HUES64 (cell line): ENCODE measurements at regions not wholly inside any gene's neighbourhood (a gene's known extent, or its start where the extent isn't known, plus 50 kb on each side); places are given as distances from the start of the nearest gene placed in this dataset.

ENCODE experiments used
- H3K27ac ChIP-seq: 2 replicates; pipeline ENCODE4 v1.7.0; 2013; ENCODE audit warnings: low read depth, low read length, inconsistent platforms
- H3K27me3 ChIP-seq: 2 replicates; pipeline ENCODE4 v1.6.1; 2013; ENCODE audit warnings: mild to moderate bottlenecking, low read length; ENCODE audit not compliant: insufficient read depth
- H3K36me3 ChIP-seq: 2 replicates; pipeline ENCODE4 v1.6.1; 2013; ENCODE audit warnings: mild to moderate bottlenecking, low read length; ENCODE audit not compliant: insufficient read depth
- H3K4me1 ChIP-seq: 2 replicates; pipeline ENCODE4 v1.6.1; 2013; ENCODE audit warnings: mild to moderate bottlenecking, low read length, moderate library complexity; ENCODE audit not compliant: insufficient read depth
- H3K4me3 ChIP-seq: 2 replicates; pipeline ENCODE4 v1.5.1; 2013; ENCODE audit warnings: mild to moderate bottlenecking, low read length, moderate library complexity
- H3K9ac ChIP-seq: 2 replicates; pipeline ENCODE4 v1.6.1; 2013; ENCODE audit warnings: mild to moderate bottlenecking, low read depth, low read length
- H3K9me3 ChIP-seq: 2 replicates; pipeline ENCODE4 v1.6.1; 2013; ENCODE audit warnings: low read depth, low read length; ENCODE audit not compliant: insufficient read depth
- WGBS: fragments of 150-250, 120-280 bp; methylation state at CpG from one replicate; pipeline ENCODE4 v1.1.7; 2013; ENCODE audit warnings: missing lambda C conversion rate; 5-methylcytosine and 5-hydroxymethylcytosine counted together

GRCh38 chr7:34207810-34208209, 302.5 kb downstream of the BMPER start:
- Histone ChIP-seq H3K9ac (no peak overlapping the region), H3K4me3 (no peak overlapping the region), H3K27ac (no peak overlapping the region), H3K36me3 (no peaks in the 10 kb centered on the region), H3K4me1 (peaks cover 3% of the 10 kb centered on the region; the same call in 1 of the 2 replicates), H3K9me3 (no peaks in the 10 kb centered on the region), H3K27me3 (no peaks in the 10 kb centered on the region)
- 94% methylated on average over 5 of the region's 5 CpGs for WGBS

GRCh38 chr7:34208878-34209621, 303.7 kb downstream of the BMPER start:
- Histone ChIP-seq H3K4me1 (peaks cover 3% of the 10 kb centered on the region; the same call in 1 of the 2 replicates), H3K27ac (no peak overlapping the region), H3K9me3 (no peaks in the 10 kb centered on the region), H3K36me3 (no peaks in the 10 kb centered on the region), H3K4me3 (no peak overlapping the region), H3K9ac (no peak overlapping the region), H3K27me3 (no peaks in the 10 kb centered on the region)
- 96% methylated on average over 5 of the region's 5 CpGs for WGBS

- Histone ChIP-seq H3K9ac (no peak overlapping the region), H3K4me3 (no peak overlapping the region), H3K9me3 (no peaks in the 10 kb centered on the region), H3K27me3 (no peaks in the 10 kb centered on the region), H3K4me1 (peaks cover 3% of the 10 kb centered on the region; the same call in 1 of the 2 replicates), H3K36me3 (no peaks in the 10 kb centered on the region), H3K27ac (no peak overlapping the region)
Observed at GRCh38 chr7:34211018-34211417, 305.7 kb downstream of the BMPER start.

DNA sequence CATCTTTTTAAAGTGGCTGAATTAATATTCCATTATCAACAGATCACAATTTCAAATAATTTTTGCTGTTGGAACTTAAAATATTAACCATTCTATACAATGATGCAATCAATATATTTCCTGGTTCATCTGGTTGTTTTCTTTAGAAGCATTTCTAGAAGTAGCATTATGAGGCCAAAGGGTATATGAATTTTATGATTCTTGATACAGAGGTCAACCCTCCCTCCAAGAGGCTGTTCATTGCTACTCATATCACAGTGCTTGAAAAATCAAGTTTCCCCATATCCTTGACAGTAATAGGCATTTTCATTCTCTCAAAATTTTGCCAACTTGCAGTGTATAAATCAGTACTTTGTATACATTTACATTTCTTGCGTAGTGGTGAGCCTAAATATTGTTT, 312.6 kb downstream of the BMPER start:
- no CpG with 5 or more reads among the region's 1 CpG for WGBS
- Histone ChIP-seq H3K9ac (no peak overlapping the region), H3K27ac (no peak overlapping the region), H3K4me3 (no peak overlapping the region), H3K4me1 (peaks cover 8% of the 10 kb centered on the region), H3K27me3 (no peaks in the 10 kb centered on the region), H3K9me3 (no peaks in the 10 kb centered on the region), H3K36me3 (no peaks in the 10 kb centered on the region)

- no peaks in the 10 kb centered on the region for H3K9me3 ChIP-seq
- H3K27me3 ChIP-seq: no peaks in the 10 kb centered on the region
- H3K36me3 ChIP-seq: no peaks in the 10 kb centered on the region
- no peak overlapping the region for H3K4me3 ChIP-seq
- H3K27ac ChIP-seq: no peak overlapping the region
- 54% methylated on average over 3 of the region's 3 CpGs for WGBS
- peaks cover 8% of the 10 kb centered on the region for H3K4me1 ChIP-seq
- H3K9ac ChIP-seq: no peak overlapping the region
Observed at GRCh38 chr7:34219153-34219718, 313.9 kb downstream of the BMPER start.

DNA sequence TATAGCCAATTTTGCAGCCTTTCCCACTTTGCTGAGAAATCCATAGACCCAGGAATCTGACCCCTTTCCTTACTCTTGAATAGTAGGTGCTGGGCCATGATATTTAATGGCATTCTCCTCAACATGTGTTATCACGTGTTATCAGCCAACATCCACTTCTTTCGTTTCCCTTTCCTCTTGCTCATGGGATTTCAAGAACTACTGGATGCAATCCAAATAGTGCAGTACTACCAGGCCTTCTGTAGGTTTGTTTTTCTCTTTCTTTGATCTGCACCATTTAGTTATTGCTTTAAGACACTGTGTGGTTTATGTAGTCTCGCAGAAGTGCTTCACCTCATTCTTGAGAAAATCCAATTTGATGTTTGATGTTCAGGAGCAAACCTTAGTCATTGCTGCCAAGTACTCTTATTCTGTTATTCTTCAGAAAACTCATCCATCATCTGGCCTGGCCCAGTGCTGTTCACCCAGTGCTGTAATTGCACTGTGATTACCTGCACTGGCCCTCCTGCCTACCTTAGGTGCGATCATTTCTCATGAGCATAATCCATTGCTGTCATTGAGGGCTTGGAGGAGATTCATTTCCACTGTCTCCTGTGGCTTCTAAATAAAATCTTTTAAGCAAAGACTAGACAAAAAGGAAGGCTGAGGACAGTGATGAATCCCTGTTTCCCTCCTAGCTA, 315.3 kb downstream of the BMPER start:
- Histone ChIP-seq H3K4me1 (peaks cover 19% of the 10 kb centered on the region), H3K27me3 (no peaks in the 10 kb centered on the region), H3K27ac (no peak overlapping the region), H3K9ac (no peak overlapping the region), H3K4me3 (no peak overlapping the region), H3K36me3 (no peaks in the 10 kb centered on the region), H3K9me3 (no peaks in the 10 kb centered on the region)
- WGBS: 98% methylated on average over 4 of the region's 4 CpGs

DNA sequence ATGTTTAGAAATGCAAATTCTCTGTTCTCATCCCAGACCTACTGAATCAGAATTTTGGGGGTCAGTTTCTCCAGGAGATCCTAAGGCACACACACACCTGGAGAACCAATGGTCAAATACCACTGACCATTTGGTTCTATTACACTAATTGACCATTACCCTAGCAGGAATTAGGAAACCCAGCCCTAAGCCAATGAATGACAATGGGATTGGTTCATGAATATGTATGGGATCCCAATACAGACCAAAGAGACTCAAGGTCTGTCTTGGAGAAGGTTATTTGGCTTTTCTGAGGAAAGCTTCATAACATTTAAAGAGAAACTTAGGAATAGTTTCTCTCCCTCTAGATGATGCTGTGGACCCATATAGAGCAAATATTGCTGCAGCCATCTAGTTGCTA, 317.0 kb downstream of the BMPER start:
- Histone ChIP-seq H3K36me3 (no peaks in the 10 kb centered on the region), H3K9me3 (no peaks in the 10 kb centered on the region), H3K27me3 (no peaks in the 10 kb centered on the region), H3K27ac (no peak overlapping the region), H3K4me1 (peaks cover 21% of the 10 kb centered on the region), H3K4me3 (no peak overlapping the region), H3K9ac (no peak overlapping the region)

DNA sequence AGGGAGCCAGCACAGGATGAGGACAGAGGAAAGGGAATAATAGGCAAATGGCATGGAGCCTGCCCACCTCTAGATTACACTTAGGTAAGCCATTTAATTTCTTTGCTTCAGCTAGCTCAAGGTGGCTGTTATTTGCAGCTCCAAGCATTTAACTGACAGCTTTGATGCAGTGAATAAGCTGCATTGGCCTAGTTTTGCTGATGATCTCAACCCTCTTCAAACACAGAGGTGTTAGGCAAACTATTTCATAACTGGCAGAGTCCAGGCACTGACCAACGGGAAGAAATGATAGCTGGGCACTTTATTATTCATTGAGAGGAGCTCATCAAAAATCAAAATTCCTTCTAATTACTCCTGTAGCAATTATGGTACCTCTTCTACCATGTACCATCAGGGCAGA, 317.4 kb downstream of the BMPER start:
- peaks cover 21% of the 10 kb centered on the region for H3K4me1 ChIP-seq
- 95% methylated on average over 1 of the region's 1 CpG for WGBS

DNA sequence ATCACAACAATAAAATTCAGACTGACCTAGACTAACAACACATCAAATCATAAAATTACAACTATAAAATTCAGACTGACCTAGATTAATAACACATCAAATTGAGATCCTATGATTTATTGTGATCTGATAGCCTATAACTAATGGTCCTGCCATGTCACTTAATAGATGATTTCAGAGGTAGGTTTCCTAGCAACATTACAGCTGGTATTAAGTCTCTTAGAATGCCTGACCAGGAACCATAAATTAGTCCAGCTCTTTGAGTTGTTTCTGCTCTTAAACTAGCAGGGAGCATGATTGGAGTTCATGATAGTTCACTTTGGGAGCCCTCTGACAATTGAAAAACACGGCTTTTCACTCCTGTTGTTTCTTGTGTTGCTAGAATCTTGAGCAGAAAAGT, 318.9 kb downstream of the BMPER start:
- Histone ChIP-seq H3K4me3 (no peak overlapping the region), H3K27me3 (no peaks in the 10 kb centered on the region), H3K9me3 (no peaks in the 10 kb centered on the region), H3K9ac (no peak overlapping the region), H3K27ac (no peak overlapping the region), H3K4me1 (peaks cover 20% of the 10 kb centered on the region), H3K36me3 (no peaks in the 10 kb centered on the region)
- WGBS: 88% methylated on average over 1 of the region's 1 CpG

More for the DNA sequence above, 317.4 kb downstream of the BMPER start:
- no peak overlapping the region for H3K27ac ChIP-seq
- H3K36me3 ChIP-seq: no peaks in the 10 kb centered on the region
- H3K9me3 ChIP-seq: no peaks in the 10 kb centered on the region
- no peaks in the 10 kb centered on the region for H3K27me3 ChIP-seq
- H3K9ac ChIP-seq: no peak overlapping the region
- no peak overlapping the region for H3K4me3 ChIP-seq

DNA sequence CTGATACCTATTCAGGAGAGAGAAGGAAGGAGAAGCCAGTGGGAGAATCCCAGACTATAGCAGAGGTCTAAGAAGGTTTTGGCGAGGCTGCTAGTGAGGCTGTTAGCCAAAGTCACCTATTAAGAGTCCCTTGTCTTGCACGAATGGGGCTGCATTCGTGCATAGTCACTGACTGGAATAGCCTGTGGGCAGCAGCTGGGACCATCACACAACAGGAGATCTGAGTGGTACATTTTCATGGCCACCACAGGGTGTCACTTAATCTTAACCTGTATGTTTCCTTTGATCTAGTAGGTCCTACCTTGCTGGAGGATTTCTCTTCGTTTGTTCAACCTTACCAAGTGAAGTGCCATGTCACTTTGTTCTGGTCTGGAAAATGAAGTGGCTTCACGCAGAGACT, 319.9 kb downstream of the BMPER start:
- H3K4me3 ChIP-seq: no peak overlapping the region
- 57% methylated on average over 5 of the region's 5 CpGs for WGBS
- no peaks in the 10 kb centered on the region for H3K27me3 ChIP-seq
- peaks cover 16% of the 10 kb centered on the region for H3K4me1 ChIP-seq
- H3K27ac ChIP-seq: no peak overlapping the region
- H3K9me3 ChIP-seq: no peaks in the 10 kb centered on the region
- H3K36me3 ChIP-seq: no peaks in the 10 kb centered on the region
- no peak overlapping the region for H3K9ac ChIP-seq

GRCh38 chr7:34227525-34227924, 322.2 kb downstream of the BMPER start:
- Histone ChIP-seq H3K9me3 (no peaks in the 10 kb centered on the region), H3K4me1 (peaks cover 13% of the 10 kb centered on the region), H3K36me3 (no peaks in the 10 kb centered on the region), H3K27ac (no peak overlapping the region), H3K4me3 (no peak overlapping the region), H3K9ac (no peak overlapping the region), H3K27me3 (no peaks in the 10 kb centered on the region)
- WGBS: 88% methylated on average over 3 of the region's 3 CpGs
